ENCODE measurements at regions not wholly inside any gene's neighbourhood (a gene's known extent, or its start where the extent isn't known, plus 50 kb on each side); places are given as distances from the start of the nearest gene placed in this dataset.
"Not testable (repeated sequence)": the region's sequence is repeated elsewhere in the genome, so short reads cannot be mapped to it uniquely, and the experiment has no call there.

DNA sequence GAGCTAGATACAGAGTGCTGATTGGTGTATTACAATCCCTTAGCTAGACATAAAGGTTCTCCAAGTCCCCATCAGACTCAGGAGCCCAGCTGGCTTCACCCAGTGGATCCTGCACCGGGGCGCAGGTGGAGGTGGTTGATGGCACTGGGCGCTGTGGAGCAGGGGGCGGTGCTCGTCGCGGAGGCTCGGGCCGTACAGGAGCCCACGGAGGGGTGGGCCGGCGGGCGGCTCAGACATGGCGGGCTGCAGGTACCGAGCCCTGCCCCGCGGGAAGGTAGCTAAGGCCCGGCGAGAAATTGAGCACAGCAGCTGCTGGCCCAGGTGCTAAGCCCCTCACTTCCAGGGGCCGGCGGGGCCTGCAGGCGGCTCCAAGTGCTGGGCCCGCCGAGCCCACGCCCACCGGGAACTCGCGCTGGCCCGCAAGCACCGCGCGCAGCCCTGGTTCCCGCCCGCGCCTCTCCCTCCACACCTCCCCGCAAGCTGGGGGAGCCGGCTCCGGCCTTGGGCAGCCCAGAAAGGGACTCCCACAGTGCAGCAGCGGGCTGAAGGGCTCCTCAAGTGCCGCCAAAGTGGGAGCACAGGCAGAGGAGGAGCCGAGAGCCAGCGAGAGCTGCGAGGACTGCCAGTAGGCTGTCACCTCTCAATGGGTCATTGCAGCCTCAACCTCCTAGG, 96.4 kb upstream of the MYO10 start:
- H3K27me3 ChIP-seq (replicated peaks in 1 of 4; ENCODE audit: control insufficient read depth in 3 of 4, extremely low read depth in 1 of 4, insufficient read depth in 3 of 4, low read length in 3 of 4); H3K79me1 ChIP-seq (ENCODE audit: low read depth, low read length); H3K27ac ChIP-seq (ENCODE audit: low read depth, low read length); H2BK15ac ChIP-seq (ENCODE audit: low read length); H2AK5ac ChIP-seq (ENCODE audit: low read depth, low read length); H2BK5ac ChIP-seq (ENCODE audit: low read depth, low read length); H2BK12ac ChIP-seq (ENCODE audit: low read depth, low read length); FAIRE-seq; H3K4ac ChIP-seq (replicated peaks; ENCODE audit: insufficient read length, low read depth, low read length); H3K14ac ChIP-seq (ENCODE audit: insufficient read length); H3K9me3 ChIP-seq (ENCODE audit: insufficient read depth in 2 of 2, low read depth in 1 of 2, low read length in 1 of 2); H3K4me1 ChIP-seq (replicated peaks in 1 of 4; ENCODE audit: control insufficient read depth in 3 of 4, insufficient read depth in 4 of 4, low read length in 3 of 4); H2BK120ac ChIP-seq (replicated peaks; ENCODE audit: low read depth, low read length); H3K36me3 ChIP-seq (ENCODE audit: control insufficient read depth in 2 of 4, insufficient read depth in 4 of 4, low read length in 3 of 4); H3K4me2 ChIP-seq (ENCODE audit: insufficient read depth in 1 of 2, low read depth in 2 of 2, low read length in 2 of 2); H3K56ac ChIP-seq (replicated peaks; ENCODE audit: insufficient read length, low read depth, low read length); H2BK20ac ChIP-seq (ENCODE audit: low read length); DNase-seq (ENCODE audit: low read depth in 1 of 2, low spot score in 2 of 2); H4K20me1 ChIP-seq (replicated peaks in 1 of 2; ENCODE audit: control insufficient read depth in 1 of 2, insufficient read depth in 2 of 2, low read length in 2 of 2); H3K79me2 ChIP-seq (ENCODE audit: control insufficient read depth in 1 of 2, insufficient read depth in 2 of 2, low read length in 2 of 2); H2AFZ ChIP-seq (ENCODE audit: low read length); H4K8ac ChIP-seq (ENCODE audit: extremely low read depth, insufficient read depth, low read length); H4K91ac ChIP-seq (replicated peaks; ENCODE audit: insufficient read length, low read length); H3K23ac ChIP-seq (ENCODE audit: insufficient read length); H3K18ac ChIP-seq (ENCODE audit: extremely low read depth, low read length); H3K4me3 ChIP-seq (ENCODE audit: extremely low read depth in 1 of 4, insufficient read depth in 2 of 4, low read depth in 3 of 4, low read length in 4 of 4); H3K9ac ChIP-seq (replicated peaks in 1 of 4; ENCODE audit: extremely low read depth in 1 of 4, low read depth in 3 of 4, low read length in 3 of 4); H3K23me2 ChIP-seq (ENCODE audit: low read depth, low read length); H4K5ac ChIP-seq (ENCODE audit: insufficient read length, low read depth, low read length): not testable (repeated sequence)
- ChIA-PET POLR2A (ENCODE audit: partially characterized antibody) (interaction anchor here (0.9 kb wide), 1 partner anchor 10 kb away, joined by 3 read pairs; no protein-coding TSS in a partner anchor), CTCF (ENCODE audit: partially characterized antibody) (interaction anchor here (0.9 to 1.6 kb wide), 2 partner anchors 159 to 241 kb away, joined by 3 read pairs; no protein-coding TSS in a partner anchor)
- 95% methylated on average over 36 of the region's 43 CpGs; no CpG with 5 or more reads in 1 of the 2 experiments for WGBS, 2 experiments (ENCODE audit: extremely low coverage in 1 of 2, insufficient coverage in 1 of 2, insufficient read length in 1 of 2, insufficient replicate concordance in 2 of 2, low coverage in 1 of 2, low lambda C conversion rate in 2 of 2, missing lambda C conversion rate in 1 of 2)

GRCh38 chr5:17034992-17035391, 98.9 kb upstream of the MYO10 start:
- H3K79me2 ChIP-seq (ENCODE audit: control insufficient read depth in 1 of 2, insufficient read depth in 2 of 2, low read length in 2 of 2); H2BK20ac ChIP-seq (ENCODE audit: low read length); FAIRE-seq; H3K56ac ChIP-seq (replicated peaks; ENCODE audit: insufficient read length, low read depth, low read length); H2AFZ ChIP-seq (ENCODE audit: low read length); H3K23ac ChIP-seq (ENCODE audit: insufficient read length); H3K27ac ChIP-seq (ENCODE audit: low read depth, low read length); H2BK120ac ChIP-seq (replicated peaks; ENCODE audit: low read depth, low read length); H2BK5ac ChIP-seq (ENCODE audit: low read depth, low read length); H3K14ac ChIP-seq (ENCODE audit: insufficient read length); H3K9me3 ChIP-seq (ENCODE audit: insufficient read depth in 2 of 2, low read depth in 1 of 2, low read length in 1 of 2); H4K8ac ChIP-seq (ENCODE audit: extremely low read depth, insufficient read depth, low read length); H3K4me2 ChIP-seq (ENCODE audit: insufficient read depth in 1 of 2, low read depth in 2 of 2, low read length in 2 of 2); H3K79me1 ChIP-seq (ENCODE audit: low read depth, low read length); DNase-seq (ENCODE audit: low read depth in 1 of 2, low spot score in 2 of 2); H3K9ac ChIP-seq (replicated peaks in 1 of 4; ENCODE audit: extremely low read depth in 1 of 4, low read depth in 3 of 4, low read length in 3 of 4); H2BK12ac ChIP-seq (ENCODE audit: low read depth, low read length); H4K91ac ChIP-seq (replicated peaks; ENCODE audit: insufficient read length, low read length); H3K36me3 ChIP-seq (ENCODE audit: control insufficient read depth in 2 of 4, insufficient read depth in 4 of 4, low read length in 3 of 4); H2AK5ac ChIP-seq (ENCODE audit: low read depth, low read length); POLR2A ChIA-PET (ENCODE audit: partially characterized antibody); H2BK15ac ChIP-seq (ENCODE audit: low read length); H3K27me3 ChIP-seq (replicated peaks in 1 of 4; ENCODE audit: control insufficient read depth in 3 of 4, extremely low read depth in 1 of 4, insufficient read depth in 3 of 4, low read length in 3 of 4); H3K4ac ChIP-seq (replicated peaks; ENCODE audit: insufficient read length, low read depth, low read length); H4K5ac ChIP-seq (ENCODE audit: insufficient read length, low read depth, low read length); H3K23me2 ChIP-seq (ENCODE audit: low read depth, low read length); H3K4me1 ChIP-seq (replicated peaks in 1 of 4; ENCODE audit: control insufficient read depth in 3 of 4, insufficient read depth in 4 of 4, low read length in 3 of 4); H3K18ac ChIP-seq (ENCODE audit: extremely low read depth, low read length); H4K20me1 ChIP-seq (replicated peaks in 1 of 2; ENCODE audit: control insufficient read depth in 1 of 2, insufficient read depth in 2 of 2, low read length in 2 of 2); H3K4me3 ChIP-seq (ENCODE audit: extremely low read depth in 1 of 4, insufficient read depth in 2 of 4, low read depth in 3 of 4, low read length in 4 of 4): not testable (repeated sequence)
- CTCF ChIA-PET (ENCODE audit: partially characterized antibody), result interaction anchor here (1.0 kb wide), 1 partner anchor 97 kb away, joined by 3 read pairs; no protein-coding TSS in a partner anchor
- WGBS, 2 experiments (ENCODE audit: extremely low coverage in 1 of 2, insufficient coverage in 1 of 2, insufficient read length in 1 of 2, insufficient replicate concordance in 2 of 2, low coverage in 1 of 2, low lambda C conversion rate in 2 of 2, missing lambda C conversion rate in 1 of 2), result 97% methylated on average over 2 of the region's 2 CpGs; no CpG with 5 or more reads in 1 of the 2 experiments

Measured in H1 (cell line).